NCI-H2171 (cell line): ENCODE measurements at regions not wholly inside any gene's neighbourhood (a gene's known extent, or its start where the extent isn't known, plus 50 kb on each side); places are given as distances from the start of the nearest gene placed in this dataset.
A peak's percentile ranks its signal among the peaks of the same experiment; 100 is the strongest.

ENCODE experiments used
- DNase-seq: peaks from one replicate; lab custom pipeline; 2025; lab: John Stamatoyannopoulos, UW

DNA sequence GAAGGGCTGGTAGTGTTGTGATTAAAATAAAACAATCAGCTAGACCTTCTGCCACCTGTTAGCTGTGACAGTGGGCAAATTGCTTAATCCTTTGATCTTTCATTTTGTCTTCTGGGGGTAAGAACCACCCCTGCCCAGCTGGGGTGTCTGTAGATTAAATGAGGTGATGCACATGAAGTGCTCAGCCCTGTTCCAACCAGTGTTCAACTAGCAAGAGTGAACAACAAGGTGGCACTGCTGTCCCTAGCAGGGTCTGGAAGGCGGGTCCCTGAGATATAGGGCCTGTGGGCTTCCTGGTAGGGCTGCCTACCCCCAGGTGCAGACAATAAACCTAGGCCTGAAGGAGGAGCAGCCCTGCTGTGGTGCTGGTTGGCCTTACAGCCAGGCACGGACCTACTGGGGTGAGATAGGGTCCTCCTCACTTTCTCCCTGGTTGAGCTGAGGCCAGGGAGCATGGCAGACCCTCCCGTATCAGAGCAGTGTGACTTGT is 60.6 kb downstream of the ARL6IP4 start:
- DNase-seq: peak; percentile 20

DNA sequence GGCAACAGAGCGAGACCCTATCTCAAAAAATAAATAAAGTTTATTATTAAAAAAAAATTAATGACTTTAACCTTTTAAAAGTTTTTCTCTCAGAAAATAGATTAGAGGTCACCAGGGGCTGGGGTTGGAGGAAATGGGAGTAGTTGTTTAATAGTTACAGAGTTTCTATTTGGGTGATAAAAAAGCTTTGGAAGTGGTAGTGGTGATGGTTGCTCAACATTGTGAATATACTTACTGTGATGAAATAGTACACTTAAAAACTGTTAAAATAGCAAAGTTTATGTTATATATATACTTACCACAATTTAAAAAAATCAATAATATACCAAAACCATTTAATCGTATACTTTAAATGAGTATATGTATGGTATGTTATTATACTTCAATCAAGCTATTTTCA is 59.6 kb downstream of the ARL6IP4 start:
- no peak for DNase-seq

DNA sequence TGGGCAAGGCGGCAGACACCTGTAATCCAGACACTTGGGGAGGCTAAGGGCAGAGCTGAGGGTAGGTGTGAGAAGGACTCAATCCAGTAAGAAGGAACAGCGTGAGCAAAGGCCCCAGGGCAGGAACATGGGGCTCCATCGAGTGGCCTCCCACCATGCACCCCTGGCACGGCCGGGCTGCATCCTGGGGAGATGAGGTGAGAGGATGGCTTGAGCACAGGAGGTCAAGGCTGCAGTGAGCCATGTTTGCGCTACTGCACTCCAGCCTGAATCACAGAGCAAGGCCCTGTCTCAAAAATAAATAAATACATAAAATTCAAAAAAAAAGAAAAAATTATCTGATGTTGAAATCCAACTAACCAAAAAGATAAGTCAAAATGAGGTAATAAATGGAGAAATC is 58.5 kb downstream of the ARL6IP4 start:
- DNase-seq: no peak

DNA sequence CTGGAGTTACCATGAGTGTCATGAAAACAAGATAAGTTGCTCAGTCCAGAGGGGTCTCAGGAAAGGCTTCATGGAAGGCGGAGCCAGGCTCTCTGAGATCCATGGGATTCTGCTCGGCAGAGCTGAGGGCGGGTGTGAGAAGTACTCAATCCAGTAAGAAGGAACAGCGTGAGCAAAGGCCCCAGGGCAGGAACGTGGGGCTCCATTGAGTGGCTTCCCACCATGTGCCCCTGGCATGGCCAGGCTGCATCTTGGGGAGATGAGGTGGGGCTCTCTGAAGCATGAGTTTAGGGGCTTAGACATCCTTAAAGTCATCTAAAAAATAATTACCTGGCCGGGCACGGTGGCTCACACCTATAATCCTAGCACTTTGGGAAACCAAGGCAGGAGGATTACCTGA is 58.0 kb downstream of the ARL6IP4 start:
- DNase-seq: no peak

DNA sequence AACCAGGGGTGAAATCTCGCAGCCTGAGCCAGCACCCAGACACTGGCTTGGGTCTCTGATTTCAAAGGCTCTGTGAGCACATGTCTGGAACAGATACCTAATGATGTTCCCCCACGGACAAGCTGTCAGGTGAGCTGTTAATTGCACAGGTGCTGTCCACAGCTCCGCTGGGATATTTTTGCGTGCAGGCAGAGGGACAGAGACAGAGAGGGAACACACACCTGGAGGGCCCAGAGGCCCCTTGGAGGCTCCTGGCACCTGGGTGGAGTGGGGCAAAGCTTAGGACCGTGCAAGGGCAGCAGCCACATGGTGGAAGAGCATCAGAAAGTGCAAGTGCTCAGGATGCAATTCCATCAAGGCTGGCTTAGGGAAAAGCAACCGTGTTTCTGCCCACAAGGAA is 57.3 kb downstream of the ARL6IP4 start:
- DNase-seq: peak; percentile 38

DNA sequence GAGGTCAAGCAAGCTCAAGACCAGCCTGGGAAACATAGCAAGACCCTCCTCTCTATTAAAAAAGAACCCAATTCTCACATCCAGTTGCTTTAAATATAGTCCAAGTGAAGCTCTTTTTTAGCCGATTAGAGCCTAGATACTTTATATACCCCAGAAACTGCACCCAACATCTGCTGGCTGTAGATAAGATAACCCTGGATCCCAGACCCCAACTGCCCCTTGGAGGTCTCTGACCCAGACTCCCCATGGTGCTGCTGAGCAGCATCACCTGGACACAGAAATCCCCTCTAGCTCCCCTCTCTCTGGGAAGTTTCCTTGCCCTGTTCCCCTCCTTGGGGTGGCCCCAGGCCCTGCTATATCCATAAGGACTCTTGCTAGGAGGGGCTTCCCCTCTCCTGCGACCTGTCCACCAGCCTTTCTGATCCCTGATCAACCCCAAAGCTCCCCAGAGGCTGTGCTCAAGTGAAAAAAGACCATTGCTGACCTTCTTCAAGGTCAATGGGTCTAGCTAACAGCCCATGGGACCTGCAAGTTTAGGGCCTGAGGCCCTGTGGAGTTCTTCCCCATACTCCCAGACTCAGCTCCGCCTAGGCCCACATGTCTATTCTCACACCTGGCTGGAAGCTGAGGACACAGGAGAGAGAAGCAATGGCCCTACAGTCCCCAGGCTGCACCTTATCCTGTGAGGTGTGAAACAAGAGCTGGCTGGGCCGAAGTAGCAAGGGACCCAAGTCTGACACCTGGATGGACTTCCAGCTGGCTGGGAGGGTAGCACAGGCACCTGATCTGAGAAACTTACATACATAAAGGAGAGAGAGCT is 56.2 kb downstream of the ARL6IP4 start:
- DNase-seq: no peak

DNA sequence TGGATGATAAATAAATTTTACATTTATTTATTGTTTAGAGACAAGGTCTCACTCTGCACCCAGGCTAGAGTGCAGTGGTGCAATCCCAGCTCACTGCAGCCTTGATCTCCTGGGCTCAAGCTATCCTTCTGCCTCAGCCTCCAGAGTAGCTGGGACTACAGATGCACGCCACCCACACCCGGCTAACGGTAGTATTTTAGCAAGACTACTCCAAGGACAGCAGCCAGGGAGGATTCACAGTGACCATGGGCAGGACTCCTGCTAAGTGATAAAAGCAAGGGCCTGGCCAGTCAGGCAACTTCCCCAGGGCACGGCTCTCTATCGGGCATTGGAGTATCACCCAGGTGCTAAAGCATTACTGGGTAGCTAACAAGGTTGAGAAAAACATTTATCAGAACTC is 55.4 kb downstream of the ARL6IP4 start:
- DNase-seq: no peak

DNA sequence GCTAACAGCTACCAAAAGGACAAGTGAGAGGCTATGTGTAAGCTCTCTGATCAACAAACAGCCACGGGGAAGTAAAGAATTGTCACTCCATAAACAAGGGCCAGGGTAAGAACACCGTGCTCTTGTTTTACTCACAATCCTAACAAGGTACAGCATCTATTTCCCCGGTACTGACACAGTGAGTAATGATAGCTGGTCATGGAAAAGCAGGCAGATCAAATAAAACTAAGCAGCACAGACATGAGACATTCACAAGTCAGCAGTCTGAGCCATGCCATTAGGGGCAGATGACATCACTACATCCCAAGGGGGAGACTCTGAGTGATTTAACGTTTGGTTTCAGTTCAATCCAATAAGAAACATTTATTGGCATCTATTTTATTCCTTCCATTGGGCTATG is 54.4 kb downstream of the ARL6IP4 start:
- no peak for DNase-seq

DNA sequence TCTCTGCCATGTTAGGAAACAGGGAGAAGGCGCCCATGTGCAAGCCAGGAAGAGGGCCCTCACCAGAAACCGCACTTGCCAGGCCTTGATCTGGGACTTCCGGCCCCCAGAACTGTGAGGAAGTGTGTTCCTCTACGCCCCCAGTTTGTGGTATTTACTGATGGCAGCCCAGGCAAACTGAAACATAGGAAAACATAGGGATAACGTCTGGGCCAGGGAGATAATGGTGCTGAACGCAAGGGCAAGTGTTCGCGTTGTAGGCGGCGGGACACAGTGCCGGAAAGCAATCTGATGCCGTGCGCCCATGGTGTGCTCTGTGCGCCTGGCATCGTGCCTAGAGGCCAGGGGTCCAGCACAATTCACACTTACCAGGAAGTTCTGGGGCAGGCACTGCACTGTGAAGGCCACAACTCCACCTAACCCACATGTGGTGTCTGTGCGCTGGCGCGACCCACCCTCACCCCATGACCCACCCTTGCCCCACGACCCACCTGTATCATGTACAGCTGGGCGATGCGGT is 53.6 kb downstream of the ARL6IP4 start:
- DNase-seq: no peak

DNA sequence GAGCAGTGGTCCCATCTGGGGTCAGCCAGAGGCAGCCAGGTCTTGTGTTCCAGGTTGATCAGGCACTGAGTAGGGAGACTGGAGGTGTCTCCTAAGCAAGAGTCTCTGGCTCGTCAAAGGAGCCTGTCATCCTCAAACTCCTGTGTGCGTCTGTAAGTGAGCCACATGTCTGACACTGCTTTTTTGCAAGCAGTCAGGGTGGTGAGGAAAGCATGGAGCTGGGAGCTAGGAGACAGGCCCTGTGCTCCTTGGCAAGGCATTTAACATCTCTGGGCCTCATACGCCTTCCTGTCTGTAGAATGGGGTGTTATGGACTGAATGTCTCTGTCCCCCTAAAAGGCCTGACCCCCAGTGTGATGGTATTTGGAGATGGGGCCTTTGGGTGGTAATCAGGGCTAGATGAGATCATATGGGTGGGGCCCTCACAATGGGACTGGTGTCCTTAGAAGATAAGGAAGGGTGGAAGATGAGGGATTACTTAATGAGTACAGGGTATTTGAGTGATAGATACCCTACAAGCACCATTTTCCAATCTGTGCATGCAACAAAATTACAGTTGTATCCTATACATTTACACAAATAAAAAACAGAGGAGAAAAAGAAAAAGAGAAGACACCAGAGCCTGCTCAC is 53.0 kb downstream of the ARL6IP4 start:
- no peak for DNase-seq

DNA sequence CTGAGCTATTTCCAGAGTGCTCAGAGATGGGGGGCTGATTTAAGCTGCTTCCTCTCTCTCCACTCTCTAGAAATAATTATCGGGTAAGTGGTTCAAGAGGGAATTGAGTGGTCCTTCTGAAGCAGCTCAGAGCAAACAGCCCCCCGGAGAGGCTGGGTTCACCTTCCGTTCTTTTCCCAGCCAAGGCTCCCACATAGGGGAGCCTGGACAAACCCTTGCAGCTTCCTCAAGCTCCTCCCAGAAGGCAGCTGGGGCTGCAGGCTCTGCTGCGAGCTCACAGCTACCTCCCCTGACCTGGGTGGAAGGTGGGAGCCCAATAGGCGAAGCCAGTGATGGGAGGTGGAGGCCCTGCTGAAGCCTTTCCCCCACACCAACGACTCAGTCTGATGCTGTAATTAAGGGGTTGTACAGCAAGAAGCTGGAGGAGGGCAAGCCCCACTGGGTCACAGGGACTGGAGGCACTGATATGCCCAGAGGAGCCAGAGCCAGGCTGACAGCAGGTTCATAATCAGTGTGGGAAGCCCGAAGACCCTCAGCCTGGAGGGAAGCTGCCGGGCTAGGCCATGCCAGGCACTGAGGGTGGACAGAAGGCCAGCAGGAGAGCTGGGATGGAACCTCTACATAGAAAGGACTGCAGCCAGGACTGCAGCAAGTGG is 52.4 kb downstream of the ARL6IP4 start:
- DNase-seq: no peak
